ENCODE measurements at regions not wholly inside any gene's neighbourhood (a gene's known extent, or its start where the extent isn't known, plus 50 kb on each side); places are given as distances from the start of the nearest gene placed in this dataset.

DNA sequence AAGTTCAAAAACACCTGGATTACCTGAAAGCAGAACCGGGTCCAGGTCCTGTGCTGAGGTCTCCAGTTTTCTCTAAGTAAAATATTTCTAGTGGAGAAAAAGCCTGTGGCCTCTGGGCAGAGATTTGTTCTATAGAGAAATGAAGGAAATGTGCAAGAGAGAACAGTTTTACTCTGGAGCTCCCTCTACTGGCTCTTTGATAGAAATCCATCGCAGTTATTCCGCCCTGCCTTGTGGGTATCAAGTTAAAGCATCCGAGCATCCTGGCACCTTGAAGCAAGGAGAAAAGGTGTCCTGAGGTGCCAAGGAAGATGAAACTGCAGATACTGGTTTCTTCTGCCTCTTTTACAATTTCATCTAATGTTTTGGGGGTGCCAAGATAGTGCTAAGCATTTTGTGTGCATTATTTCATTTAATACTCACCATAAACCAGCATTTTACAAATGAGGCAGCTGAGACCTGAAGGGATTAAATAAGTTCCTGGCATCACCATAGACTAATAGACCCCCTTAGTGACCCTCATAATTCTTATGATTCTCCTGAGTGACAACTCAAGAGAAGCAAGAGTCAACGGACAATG is 113.1 kb upstream of the HSD17B12 start:
- no peak for DNase-seq (ENCODE audit: low spot score in 2 of 2)
- intact Hi-C loops (cut with DNase I; ENCODE audit: low total_unique reads) = no loop called here
- TF ChIP-seq, protein P1, sequence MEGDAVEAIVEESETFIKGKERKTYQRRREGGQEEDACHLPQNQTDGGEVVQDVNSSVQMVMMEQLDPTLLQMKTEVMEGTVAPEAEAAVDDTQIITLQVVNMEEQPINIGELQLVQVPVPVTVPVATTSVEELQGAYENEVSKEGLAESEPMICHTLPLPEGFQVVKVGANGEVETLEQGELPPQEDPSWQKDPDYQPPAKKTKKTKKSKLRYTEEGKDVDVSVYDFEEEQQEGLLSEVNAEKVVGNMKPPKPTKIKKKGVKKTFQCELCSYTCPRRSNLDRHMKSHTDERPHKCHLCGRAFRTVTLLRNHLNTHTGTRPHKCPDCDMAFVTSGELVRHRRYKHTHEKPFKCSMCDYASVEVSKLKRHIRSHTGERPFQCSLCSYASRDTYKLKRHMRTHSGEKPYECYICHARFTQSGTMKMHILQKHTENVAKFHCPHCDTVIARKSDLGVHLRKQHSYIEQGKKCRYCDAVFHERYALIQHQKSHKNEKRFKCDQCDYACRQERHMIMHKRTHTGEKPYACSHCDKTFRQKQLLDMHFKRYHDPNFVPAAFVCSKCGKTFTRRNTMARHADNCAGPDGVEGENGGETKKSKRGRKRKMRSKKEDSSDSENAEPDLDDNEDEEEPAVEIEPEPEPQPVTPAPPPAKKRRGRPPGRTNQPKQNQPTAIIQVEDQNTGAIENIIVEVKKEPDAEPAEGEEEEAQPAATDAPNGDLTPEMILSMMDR (IDR thresholded peaks at IDR 0.05) = no peak
- no peak for TF ChIP-seq POLR2A (IDR thresholded peaks at IDR 0.05)
- 19 to 20% methylated on average over 5 of the region's 5 CpGs for WGBS, 2 donors
- no peak overlapping the region for H3K4me3 ChIP-seq (ENCODE audit: low read depth, poor library complexity, severe bottlenecking)

DNA sequence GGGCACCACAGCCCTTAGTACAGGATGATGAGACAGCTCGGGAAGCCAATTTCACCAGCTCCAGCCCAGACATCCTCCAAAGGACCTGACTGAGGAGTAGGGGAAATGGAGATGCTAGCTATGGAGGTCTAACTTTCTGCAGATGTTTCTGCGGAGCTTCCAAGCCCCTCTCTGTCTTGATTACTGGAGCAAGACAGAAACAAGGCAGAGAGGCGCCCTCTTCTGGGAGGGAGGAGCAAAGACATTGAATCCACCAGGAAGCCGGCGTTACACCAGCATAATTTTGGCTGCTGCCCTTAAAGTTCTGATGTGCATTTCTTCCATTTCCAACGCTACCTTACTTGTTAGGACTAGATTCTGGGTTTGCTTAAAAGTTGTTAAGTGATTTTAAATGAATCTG is 107.3 kb upstream of the HSD17B12 start:
- intact Hi-C loops (cut with DNase I; ENCODE audit: low total_unique reads) = no loop called here
- no peak for TF ChIP-seq POLR2A (IDR thresholded peaks at IDR 0.05)
- TF ChIP-seq, protein P1 (IDR thresholded peaks at IDR 0.05) = no peak
- DNase-seq (ENCODE audit: low spot score in 2 of 2) = no peak

DNA sequence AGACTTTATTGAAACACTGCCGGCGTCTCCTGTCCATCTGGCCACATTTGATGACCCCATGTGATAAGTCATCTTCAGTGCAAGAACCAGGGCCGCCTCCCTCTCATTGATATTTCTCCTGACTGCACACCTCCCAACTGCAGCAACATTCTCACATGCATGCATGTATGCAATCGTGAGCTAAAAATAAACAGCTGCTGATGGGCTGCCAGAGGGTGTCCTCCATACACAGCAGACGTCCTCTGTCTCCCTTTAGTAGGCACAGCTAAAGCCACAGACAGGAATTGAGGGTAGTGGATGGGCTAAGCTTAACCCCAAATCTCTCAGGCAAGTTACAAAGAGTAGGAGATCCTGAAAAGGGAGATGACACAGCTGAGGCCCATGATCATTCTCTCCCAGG is 106.7 kb upstream of the HSD17B12 start:
- DNase-seq (ENCODE audit: low spot score in 2 of 2) = no peak
- WGBS, 2 donors = 47 to 49% methylated on average over 5 of the region's 5 CpGs
- H3K4me3 ChIP-seq (ENCODE audit: low read depth, poor library complexity, severe bottlenecking) = no peak overlapping the region
- no peak for TF ChIP-seq POLR2A (IDR thresholded peaks at IDR 0.05)
- TF ChIP-seq, protein P1 (IDR thresholded peaks at IDR 0.05) = no peak
- intact Hi-C loops (cut with DNase I; ENCODE audit: low total_unique reads) = no loop called here

More for the DNA sequence above, 107.3 kb upstream of the HSD17B12 start:
- H3K4me3 ChIP-seq (ENCODE audit: low read depth, poor library complexity, severe bottlenecking) = no peak overlapping the region
- 5 to 8% methylated on average over 6 of the region's 6 CpGs for WGBS, 2 donors

DNA sequence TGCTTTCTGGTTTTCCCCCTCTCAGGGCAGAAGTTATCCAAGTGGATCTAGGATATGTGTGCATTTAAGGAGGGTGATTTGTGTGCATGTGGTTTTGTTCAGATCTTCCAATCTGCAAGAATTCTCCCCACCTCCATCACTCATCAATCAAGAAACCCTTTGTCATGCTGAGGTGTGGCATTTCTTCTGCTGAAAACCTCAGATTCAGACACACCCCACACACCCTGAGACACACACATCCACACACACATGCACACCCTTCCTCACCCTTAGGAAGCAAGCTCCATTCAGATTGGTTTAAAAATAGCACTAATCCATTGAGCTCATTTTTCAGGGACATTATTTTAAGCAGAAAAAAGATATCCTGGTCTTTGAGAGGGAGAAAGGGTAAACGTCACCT is 106.1 kb upstream of the HSD17B12 start:
- H3K4me3 ChIP-seq (ENCODE audit: low read depth, poor library complexity, severe bottlenecking) = no peak overlapping the region
- DNase-seq (ENCODE audit: low spot score in 2 of 2) = no peak
- intact Hi-C loops (cut with DNase I; ENCODE audit: low total_unique reads) = no loop called here
- no peak for TF ChIP-seq POLR2A (IDR thresholded peaks at IDR 0.05)
- TF ChIP-seq, protein P1 (IDR thresholded peaks at IDR 0.05) = no peak
- WGBS, 2 donors = 23% methylated on average over 1 of the region's 1 CpG

DNA sequence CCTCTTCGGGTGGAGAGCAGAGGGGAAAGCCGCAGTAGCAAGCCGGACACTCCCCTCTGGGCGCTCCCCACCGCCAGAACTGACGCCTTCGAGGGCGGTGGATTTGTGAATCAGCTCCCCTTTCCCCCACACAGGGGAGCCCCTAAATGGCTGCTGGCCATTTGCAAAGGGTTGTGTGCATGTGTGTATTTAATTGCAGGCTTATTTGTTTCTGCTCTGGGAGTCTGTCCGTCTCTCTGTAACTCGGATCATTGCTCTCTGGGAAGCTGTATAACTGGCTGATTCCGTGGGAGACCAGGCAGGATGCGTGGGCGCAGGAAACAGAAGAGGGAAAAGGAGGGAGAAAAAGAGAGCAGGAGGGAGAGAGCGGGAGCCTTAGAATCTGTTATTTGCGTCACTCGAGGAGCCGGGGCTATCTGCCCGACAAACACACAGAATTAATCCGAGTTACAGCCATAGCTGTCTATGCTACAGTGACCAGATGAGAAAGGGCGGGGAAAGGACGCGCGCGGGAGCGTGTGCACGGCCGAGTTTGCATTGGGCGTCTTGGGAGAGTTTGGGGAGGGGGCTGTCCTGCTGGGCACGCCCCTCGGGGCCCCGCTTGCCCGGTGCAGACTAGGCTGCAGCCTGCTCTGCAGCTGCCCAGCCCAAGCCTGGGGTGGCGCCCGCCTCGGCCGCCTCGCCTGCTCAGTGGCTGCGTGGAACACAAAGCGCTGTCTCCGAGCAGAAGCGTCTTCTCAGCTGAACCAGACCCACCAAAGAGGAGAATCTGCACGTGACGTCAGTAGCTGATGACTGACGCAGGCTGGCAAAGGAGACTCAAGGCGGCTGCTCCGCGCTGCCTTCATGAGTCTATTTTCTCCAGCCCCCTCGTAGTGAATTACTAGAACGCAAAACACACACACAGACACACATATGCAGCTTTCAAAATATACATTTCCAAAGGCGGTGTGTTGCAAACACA is 105.3 kb upstream of the HSD17B12 start:
- intact Hi-C loops (cut with DNase I; ENCODE audit: low total_unique reads) = no loop called here
- no peak overlapping the region for H3K4me3 ChIP-seq (ENCODE audit: low read depth, poor library complexity, severe bottlenecking)
- TF ChIP-seq POLR2A (IDR thresholded peaks at IDR 0.05) = no peak
- TF ChIP-seq, protein P1 (IDR thresholded peaks at IDR 0.05) = no peak
- no peak for DNase-seq (ENCODE audit: low spot score in 2 of 2)
- 2% methylated on average over 42 to 44 of the region's 50 CpGs for WGBS, 2 donors
